ENCODE measurements at regions not wholly inside any gene's neighbourhood (a gene's known extent, or its start where the extent isn't known, plus 50 kb on each side); places are given as distances from the start of the nearest gene placed in this dataset.

DNA sequence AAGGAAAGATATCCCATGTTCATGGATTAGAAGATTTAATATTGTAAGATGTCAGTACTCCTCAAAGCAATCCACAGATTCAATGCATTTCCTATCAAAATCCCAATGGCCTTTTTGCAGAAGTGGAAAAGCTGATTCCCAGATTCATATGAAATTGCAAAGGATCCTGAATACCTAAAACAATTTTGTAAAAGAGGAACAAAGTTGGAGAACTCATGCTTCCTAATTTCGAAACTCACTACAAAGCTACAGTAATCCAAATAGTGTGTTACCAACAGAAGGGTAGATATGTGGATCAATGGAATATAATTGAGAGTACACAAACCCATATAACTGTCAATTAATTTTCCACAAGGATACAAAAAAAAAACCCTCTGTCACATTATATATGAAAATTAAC lies 154.3 kb upstream of the ZNF618 start:
- Histone ChIP-seq H3K4me3 (ENCODE audit: low read depth in 1 of 2, low read length in 1 of 2) (no peak overlapping the region), H3K27ac (no peak overlapping the region), H3K9me3 (no peaks in the 10 kb centered on the region), H3K4me1 (ENCODE audit: control insufficient read depth in 1 of 2, insufficient read depth in 1 of 2, low read depth in 1 of 2, low read length in 1 of 2) (peaks cover 0 to 4% of the 10 kb centered on the region in 2 experiments), H3K36me3 (no peaks in the 10 kb centered on the region), H3K27me3 (no peaks in the 10 kb centered on the region)
- TF ChIP-seq, protein P1, sequence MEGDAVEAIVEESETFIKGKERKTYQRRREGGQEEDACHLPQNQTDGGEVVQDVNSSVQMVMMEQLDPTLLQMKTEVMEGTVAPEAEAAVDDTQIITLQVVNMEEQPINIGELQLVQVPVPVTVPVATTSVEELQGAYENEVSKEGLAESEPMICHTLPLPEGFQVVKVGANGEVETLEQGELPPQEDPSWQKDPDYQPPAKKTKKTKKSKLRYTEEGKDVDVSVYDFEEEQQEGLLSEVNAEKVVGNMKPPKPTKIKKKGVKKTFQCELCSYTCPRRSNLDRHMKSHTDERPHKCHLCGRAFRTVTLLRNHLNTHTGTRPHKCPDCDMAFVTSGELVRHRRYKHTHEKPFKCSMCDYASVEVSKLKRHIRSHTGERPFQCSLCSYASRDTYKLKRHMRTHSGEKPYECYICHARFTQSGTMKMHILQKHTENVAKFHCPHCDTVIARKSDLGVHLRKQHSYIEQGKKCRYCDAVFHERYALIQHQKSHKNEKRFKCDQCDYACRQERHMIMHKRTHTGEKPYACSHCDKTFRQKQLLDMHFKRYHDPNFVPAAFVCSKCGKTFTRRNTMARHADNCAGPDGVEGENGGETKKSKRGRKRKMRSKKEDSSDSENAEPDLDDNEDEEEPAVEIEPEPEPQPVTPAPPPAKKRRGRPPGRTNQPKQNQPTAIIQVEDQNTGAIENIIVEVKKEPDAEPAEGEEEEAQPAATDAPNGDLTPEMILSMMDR (IDR thresholded peaks at IDR 0.05) = no peak

DNA sequence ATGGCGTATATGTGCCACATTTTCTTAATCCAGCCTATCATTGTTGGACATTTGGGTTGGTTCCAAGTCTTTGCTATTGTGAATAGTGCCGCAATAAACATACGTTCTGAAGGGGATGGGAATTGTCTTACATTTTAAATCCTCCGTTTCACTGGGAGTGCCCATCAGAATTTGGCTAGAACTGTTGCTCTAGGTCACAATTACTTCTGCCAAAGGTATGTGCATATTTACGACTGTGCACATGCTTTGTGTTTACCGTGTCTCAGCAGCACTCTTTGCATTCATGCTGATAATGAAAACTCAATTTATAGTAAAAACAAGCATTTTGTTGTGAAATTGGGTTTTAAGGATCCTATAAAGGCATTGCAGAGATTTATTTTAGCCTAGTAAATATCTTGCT lies 151.9 kb upstream of the ZNF618 start:
- H3K27me3 ChIP-seq = no peaks in the 10 kb centered on the region
- TF ChIP-seq, protein P1 (IDR thresholded peaks at IDR 0.05) = no peak
- peaks cover 2% of the 10 kb centered on the region for H3K9me3 ChIP-seq
- H3K4me3 ChIP-seq (ENCODE audit: low read depth in 1 of 2, low read length in 1 of 2) = no peak overlapping the region
- no peaks in the 10 kb centered on the region for H3K36me3 ChIP-seq
- no peak overlapping the region for H3K27ac ChIP-seq
- H3K4me1 ChIP-seq (ENCODE audit: control insufficient read depth in 1 of 2, insufficient read depth in 1 of 2, low read depth in 1 of 2, low read length in 1 of 2) = peaks cover 0 to 4% of the 10 kb centered on the region in 2 experiments

DNA sequence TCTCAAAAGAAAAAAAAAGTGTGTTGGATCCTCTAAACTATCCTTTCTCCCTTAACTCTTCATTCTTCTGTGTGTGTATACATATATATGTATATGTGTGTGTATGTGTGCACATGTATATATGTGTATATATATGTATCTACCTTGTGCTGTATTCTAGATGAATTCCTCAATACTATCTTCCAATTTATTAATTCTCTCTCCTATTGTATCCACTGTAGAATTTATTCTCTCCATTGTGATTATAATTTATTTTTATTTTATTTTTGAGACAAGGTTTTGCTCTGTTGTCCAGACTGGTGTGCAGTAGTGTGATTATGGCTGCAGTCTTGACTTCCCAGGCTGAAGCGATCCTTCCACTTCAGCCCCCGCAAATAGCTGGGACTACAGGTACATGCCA lies 147.1 kb upstream of the ZNF618 start:
- TF ChIP-seq, protein P1 (IDR thresholded peaks at IDR 0.05) = no peak
- H3K27me3 ChIP-seq = no peaks in the 10 kb centered on the region

DNA sequence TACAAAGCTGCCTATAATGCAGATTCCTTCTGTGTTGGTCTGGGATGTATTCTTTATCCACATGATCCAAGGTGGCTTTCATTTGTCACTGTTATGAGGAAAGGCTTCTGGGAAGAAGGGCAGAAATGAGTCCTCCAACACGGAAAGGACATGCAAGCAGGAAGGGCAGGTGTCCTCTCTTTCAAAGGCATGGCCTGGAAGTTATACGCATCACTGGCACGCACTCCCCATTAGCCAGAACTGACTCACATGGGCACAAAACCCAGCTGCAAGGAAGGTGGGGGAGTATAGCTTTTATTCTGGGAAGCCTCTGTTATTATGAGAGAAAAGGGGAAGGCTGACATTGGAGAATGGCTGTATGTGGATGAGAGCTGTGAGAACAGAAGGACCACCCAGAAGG lies 141.3 kb upstream of the ZNF618 start:
- H3K9me3 ChIP-seq = no peaks in the 10 kb centered on the region
- H3K27me3 ChIP-seq = no peaks in the 10 kb centered on the region
- no peak overlapping the region for H3K4me3 ChIP-seq (ENCODE audit: low read depth in 1 of 2, low read length in 1 of 2)
- TF ChIP-seq, protein P1 (IDR thresholded peaks at IDR 0.05) = no peak
- peaks cover 20 to 22% of the 10 kb centered on the region in 2 experiments for H3K4me1 ChIP-seq (ENCODE audit: control insufficient read depth in 1 of 2, insufficient read depth in 1 of 2, low read depth in 1 of 2, low read length in 1 of 2)
- no peaks in the 10 kb centered on the region for H3K36me3 ChIP-seq
- no peak overlapping the region for H3K27ac ChIP-seq

More for the DNA sequence above, 147.1 kb upstream of the ZNF618 start:
- Histone ChIP-seq H3K27ac (no peak overlapping the region), H3K4me1 (ENCODE audit: control insufficient read depth in 1 of 2, insufficient read depth in 1 of 2, low read depth in 1 of 2, low read length in 1 of 2) (no peaks in the 10 kb centered on the region), H3K9me3 (peaks cover 3% of the 10 kb centered on the region), H3K4me3 (ENCODE audit: low read depth in 1 of 2, low read length in 1 of 2) (no peak overlapping the region), H3K36me3 (no peaks in the 10 kb centered on the region)

DNA sequence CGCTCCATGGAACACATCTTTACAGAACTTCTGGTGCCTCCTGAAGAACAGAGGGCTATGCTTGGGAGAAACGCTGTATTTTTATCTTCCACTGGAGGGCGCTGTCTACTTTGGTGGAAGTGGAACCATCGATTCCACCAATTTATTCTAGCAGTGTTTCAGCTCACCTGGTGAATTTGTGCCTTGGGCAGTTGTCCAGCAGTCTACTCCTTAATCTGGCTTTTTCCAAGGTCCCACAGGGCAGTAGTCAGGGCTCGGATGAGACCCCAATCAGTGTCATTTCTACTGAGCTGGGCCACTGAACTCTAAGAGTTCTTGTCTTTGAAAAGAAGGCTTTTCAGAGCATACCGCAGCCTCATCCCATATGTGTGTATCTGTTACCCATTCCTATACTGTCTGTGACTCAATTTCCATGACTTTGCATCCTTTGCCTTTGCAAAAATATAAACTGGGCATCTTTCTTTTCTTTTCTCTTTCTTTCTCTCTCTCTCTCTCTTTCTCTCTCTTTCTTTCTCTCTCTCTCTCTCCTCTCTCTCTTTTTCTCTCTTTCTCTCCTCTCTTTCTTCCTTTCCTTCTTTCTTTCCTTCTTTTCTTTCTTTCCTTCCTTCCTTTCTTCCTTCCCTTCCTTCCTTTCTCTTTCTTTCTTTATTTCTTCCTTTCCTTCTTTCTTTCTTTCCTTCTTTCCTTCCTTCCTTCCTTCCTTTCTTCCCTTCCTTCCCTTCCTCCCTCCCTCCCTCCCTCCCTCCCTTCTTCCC lies 138.4 kb upstream of the ZNF618 start:
- H3K4me1 ChIP-seq (ENCODE audit: control insufficient read depth in 1 of 2, insufficient read depth in 1 of 2, low read depth in 1 of 2, low read length in 1 of 2) = peaks cover 23 to 28% of the 10 kb centered on the region in 2 experiments
- no peaks in the 10 kb centered on the region for H3K36me3 ChIP-seq
- H3K9me3 ChIP-seq = no peaks in the 10 kb centered on the region
- H3K4me3 ChIP-seq (ENCODE audit: low read depth in 1 of 2, low read length in 1 of 2) = no peak overlapping the region
- no peak overlapping the region for H3K27ac ChIP-seq
- TF ChIP-seq, protein P1 (IDR thresholded peaks at IDR 0.05) = no peak
- H3K27me3 ChIP-seq = no peaks in the 10 kb centered on the region

Data from neutrophil (primary cell).